Liver (tissue), 8 donors: ENCODE measurements at regions not wholly inside any gene's neighbourhood (a gene's known extent, or its start where the extent isn't known, plus 50 kb on each side); places are given as distances from the start of the nearest gene placed in this dataset.

Experiments
- DNase-seq: peaks from one replicate; pipeline ENCODE4 v3.0.0-alpha.2; 2017; ENCODE audit warnings: low spot score
- H3K27ac ChIP-seq, 2 donors: one replicate each; pipeline ENCODE4 v1.7.0; 2013; ENCODE audit warnings: inconsistent platforms in 2 of 2, low read length in 2 of 2, control low read depth in 1 of 2, low read depth in 1 of 2, mild to moderate bottlenecking in 1 of 2
- H3K27me3 ChIP-seq, 4 donors: one replicate each; pipeline versions ENCODE4 v1.6.1 to v1.7.0; 2013; ENCODE audit warnings: low read length in 3 of 4, inconsistent platforms in 1 of 4, mild to moderate bottlenecking in 1 of 4, moderate library complexity in 1 of 4; ENCODE audit not compliant: control insufficient read depth in 4 of 4, insufficient read depth in 4 of 4
- H3K36me3 ChIP-seq, 4 donors: one replicate each; pipeline versions ENCODE4 v1.6.1 to v1.7.0; 2013; ENCODE audit warnings: low read length in 3 of 4, mild to moderate bottlenecking in 3 of 4, low read depth in 1 of 4, moderate library complexity in 1 of 4; ENCODE audit not compliant: control insufficient read depth in 4 of 4, insufficient read depth in 3 of 4
- H3K4me1 ChIP-seq, 4 donors: one replicate each; pipeline versions ENCODE4 v1.6.1 to v1.7.0; 2013; ENCODE audit warnings: low read length in 3 of 4, mild to moderate bottlenecking in 3 of 4, moderate library complexity in 1 of 4; ENCODE audit not compliant: control insufficient read depth in 4 of 4, insufficient read depth in 4 of 4
- H3K4me3 ChIP-seq, 3 donors: one replicate each; pipeline versions ENCODE4 v1.6.1 to v1.7.0; 2013; ENCODE audit warnings: low read length in 3 of 3, control low read depth in 1 of 3, low read depth in 1 of 3, mild to moderate bottlenecking in 1 of 3
- H3K9ac ChIP-seq, 2 donors: one replicate each; pipeline ENCODE4 v1.7.0; 2013; ENCODE audit warnings: low read length in 2 of 2, mild to moderate bottlenecking in 2 of 2, moderate library complexity in 2 of 2, control low read depth in 1 of 2, low read depth in 1 of 2
- H3K9me3 ChIP-seq, 4 donors: one replicate each; pipeline versions ENCODE4 v1.6.1 to v1.7.0; 2013; ENCODE audit warnings: low read length in 3 of 4; ENCODE audit not compliant: control insufficient read depth in 4 of 4
- EGR1 ChIP-seq, 2 donors: IDR thresholded peaks; 2 replicates each; pipeline ENCODE4 v1.6.1; 2016 to 2018; ENCODE audit warnings: antibody characterized with exemption in 2 of 2, low read depth in 2 of 2
- FOXA1 ChIP-seq: IDR thresholded peaks from 2 replicates; pipeline ENCODE4 v1.6.1; 2016; ENCODE audit warnings: antibody characterized with exemption
- FOXA2 ChIP-seq: IDR thresholded peaks from 2 replicates; pipeline ENCODE4 v1.6.1; 2016; ENCODE audit warnings: antibody characterized with exemption
- GABPA ChIP-seq, 2 donors: IDR thresholded peaks in 1 of 2; conservative IDR thresholded peaks in 1 of 2; 2 replicates each; pipeline ENCODE4 v1.6.1; 2016; ENCODE audit warnings: antibody characterized with exemption in 2 of 2, mild to moderate bottlenecking in 1 of 2, moderate library complexity in 1 of 2
- HNF4A ChIP-seq, 2 donors: conservative IDR thresholded peaks; 2 replicates each; pipeline ENCODE4 v1.6.1; 2016; ENCODE audit warnings: antibody characterized with exemption in 2 of 2, mild to moderate bottlenecking in 2 of 2
- HNF4G ChIP-seq: IDR thresholded peaks from 2 replicates; pipeline ENCODE4 v1.6.1; 2016; ENCODE audit warnings: antibody characterized with exemption
- JUND ChIP-seq, 2 donors: IDR thresholded peaks; 2 replicates each; pipeline ENCODE4 v1.6.1; 2016; ENCODE audit warnings: antibody characterized with exemption in 2 of 2
- NR2F2 ChIP-seq: IDR thresholded peaks from 2 replicates; pipeline ENCODE4 v1.6.1; 2016; ENCODE audit warnings: antibody characterized with exemption
- RAD21 ChIP-seq, 2 donors: IDR thresholded peaks; 2 replicates each; pipeline ENCODE4 v1.6.1; 2016; ENCODE audit warnings: antibody characterized with exemption in 2 of 2, mild to moderate bottlenecking in 2 of 2
- RXRA ChIP-seq, 2 donors: IDR thresholded peaks; 2 replicates each; pipeline ENCODE4 v1.6.1; 2017 to 2018; ENCODE audit warnings: antibody characterized with exemption in 2 of 2, mild to moderate bottlenecking in 1 of 2
- SP1 ChIP-seq: IDR thresholded peaks from 2 replicates; pipeline ENCODE4 v1.6.1; 2018; ENCODE audit warnings: antibody characterized with exemption, mild to moderate bottlenecking
- TAF1 ChIP-seq: conservative IDR thresholded peaks from 2 replicates; pipeline ENCODE4 v1.6.1; 2016; ENCODE audit warnings: antibody characterized with exemption, mild to moderate bottlenecking
- YY1 ChIP-seq: IDR thresholded peaks from 2 replicates; pipeline ENCODE4 v1.6.1; 2016; ENCODE audit warnings: antibody characterized with exemption, mild to moderate bottlenecking
- WGBS: extraction: QIAGEN DNeasy Blood & Tissue Kit; methylation state at CpG from one replicate; pipeline ENCODE4 v1.1.7; 2013; 5-methylcytosine and 5-hydroxymethylcytosine counted together
- TF ChIP-seq, protein P1 (sequence below): IDR thresholded peaks from 2 replicates; pipeline ENCODE4 v1.6.1; 2016; ENCODE audit warnings: antibody characterized with exemption, mild to moderate bottlenecking
- TF ChIP-seq, protein P2 (sequence below): fragments of 150-350 bp; IDR thresholded peaks from 2 replicates; pipeline ENCODE4 v1.5.1; 2017; ENCODE audit warnings: improper control_type of control experiment, low read depth, low read length; ENCODE audit not compliant: missing input control
- TF ChIP-seq, protein P3 (sequence below): IDR thresholded peaks from 2 replicates; pipeline ENCODE4 v1.6.1; 2016; ENCODE audit warnings: antibody characterized with exemption
- TF ChIP-seq, protein P4 (sequence below): IDR thresholded peaks from 2 replicates; pipeline ENCODE4 v1.6.1; 2016; ENCODE audit warnings: antibody characterized with exemption
- donor health status: healthy.
- donor health status: healthy.
- donor health status: healthy.
- donor health status: healthy.
- donor health status: healthy.

DNA sequence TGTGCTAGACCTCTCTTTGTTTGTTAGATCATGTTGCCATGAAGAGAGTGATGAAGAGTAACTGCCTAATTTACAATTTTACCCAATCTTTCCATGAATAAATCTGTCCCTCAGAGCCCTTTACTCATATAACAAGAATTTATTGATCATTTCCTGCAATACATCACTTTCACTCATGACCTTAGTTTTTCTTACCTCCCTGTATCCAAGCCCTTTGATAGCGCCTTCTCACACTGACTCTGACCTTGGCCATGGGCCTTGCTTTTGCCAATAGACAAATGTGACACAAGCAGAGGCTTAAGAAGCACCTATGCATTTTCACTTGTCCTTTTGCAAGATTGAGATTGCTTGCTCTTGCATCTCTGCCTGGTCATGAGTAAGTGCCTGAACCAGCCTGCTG is 288.1 kb downstream of the NNT start:
- Histone ChIP-seq H3K36me3 (no peaks in the 10 kb centered on the region), H3K27me3 (no peaks in the 10 kb centered on the region), H3K9me3 (no peaks in the 10 kb centered on the region), H3K4me3 (no peak overlapping the region), H3K9ac (no peak overlapping the region), H3K27ac (no peak overlapping the region), H3K4me1 (no peaks in the 10 kb centered on the region)
- WGBS = 90% methylated on average over 1 of the region's 1 CpG
- TF ChIP-seq RXRA (IDR thresholded peaks at IDR 0.05) = no peak
- TF ChIP-seq TAF1 = no peak
- TF ChIP-seq GABPA (IDR thresholded peaks at IDR 0.05 in 1 of 2, conservative IDR thresholded peaks at IDR 0.05 in 1 of 2) = no peak
- no peak for TF ChIP-seq SP1
- TF ChIP-seq RAD21 (IDR thresholded peaks at IDR 0.05) = no peak
- no peak for DNase-seq

DNA sequence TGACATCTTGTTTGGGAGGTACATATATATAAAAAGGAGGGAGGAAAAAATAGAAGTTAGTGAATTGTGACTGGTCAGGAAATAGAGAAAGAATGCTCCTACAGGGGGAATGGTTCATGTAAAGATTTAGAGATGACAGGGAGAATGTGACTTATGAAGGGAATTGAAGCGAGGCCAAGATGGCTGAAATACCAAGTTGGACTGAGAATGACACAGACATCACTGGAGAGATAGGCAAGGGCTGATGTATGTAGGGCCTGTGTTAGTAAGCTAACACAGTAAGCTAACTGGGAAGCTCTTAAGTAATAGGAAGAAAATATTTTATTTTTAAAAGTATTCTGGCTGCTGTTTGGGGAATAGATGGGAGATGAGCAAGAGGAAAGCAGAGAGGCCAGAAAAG is 286.3 kb downstream of the NNT start:
- Histone ChIP-seq H3K4me3 (no peak overlapping the region), H3K27me3 (no peaks in the 10 kb centered on the region), H3K9ac (no peak overlapping the region), H3K36me3 (no peaks in the 10 kb centered on the region), H3K4me1 (no peaks in the 10 kb centered on the region), H3K9me3 (no peaks in the 10 kb centered on the region), H3K27ac (no peak overlapping the region)
- no peak for DNase-seq
- TF ChIP-seq FOXA2 (no peak), NR2F2 (no peak), RAD21 (IDR thresholded peaks at IDR 0.05) (no peak), RXRA (IDR thresholded peaks at IDR 0.05) (no peak), YY1 (no peak), GABPA (IDR thresholded peaks at IDR 0.05 in 1 of 2, conservative IDR thresholded peaks at IDR 0.05 in 1 of 2) (no peak), EGR1 (IDR thresholded peaks at IDR 0.05; ENCODE audit: low read depth in 2 of 2) (no peak), JUND (IDR thresholded peaks at IDR 0.05) (no peak), HNF4A (conservative IDR thresholded peaks at IDR 0.05) (no peak), FOXA1 (no peak), HNF4G (no peak)
- TF ChIP-seq, protein P1, sequence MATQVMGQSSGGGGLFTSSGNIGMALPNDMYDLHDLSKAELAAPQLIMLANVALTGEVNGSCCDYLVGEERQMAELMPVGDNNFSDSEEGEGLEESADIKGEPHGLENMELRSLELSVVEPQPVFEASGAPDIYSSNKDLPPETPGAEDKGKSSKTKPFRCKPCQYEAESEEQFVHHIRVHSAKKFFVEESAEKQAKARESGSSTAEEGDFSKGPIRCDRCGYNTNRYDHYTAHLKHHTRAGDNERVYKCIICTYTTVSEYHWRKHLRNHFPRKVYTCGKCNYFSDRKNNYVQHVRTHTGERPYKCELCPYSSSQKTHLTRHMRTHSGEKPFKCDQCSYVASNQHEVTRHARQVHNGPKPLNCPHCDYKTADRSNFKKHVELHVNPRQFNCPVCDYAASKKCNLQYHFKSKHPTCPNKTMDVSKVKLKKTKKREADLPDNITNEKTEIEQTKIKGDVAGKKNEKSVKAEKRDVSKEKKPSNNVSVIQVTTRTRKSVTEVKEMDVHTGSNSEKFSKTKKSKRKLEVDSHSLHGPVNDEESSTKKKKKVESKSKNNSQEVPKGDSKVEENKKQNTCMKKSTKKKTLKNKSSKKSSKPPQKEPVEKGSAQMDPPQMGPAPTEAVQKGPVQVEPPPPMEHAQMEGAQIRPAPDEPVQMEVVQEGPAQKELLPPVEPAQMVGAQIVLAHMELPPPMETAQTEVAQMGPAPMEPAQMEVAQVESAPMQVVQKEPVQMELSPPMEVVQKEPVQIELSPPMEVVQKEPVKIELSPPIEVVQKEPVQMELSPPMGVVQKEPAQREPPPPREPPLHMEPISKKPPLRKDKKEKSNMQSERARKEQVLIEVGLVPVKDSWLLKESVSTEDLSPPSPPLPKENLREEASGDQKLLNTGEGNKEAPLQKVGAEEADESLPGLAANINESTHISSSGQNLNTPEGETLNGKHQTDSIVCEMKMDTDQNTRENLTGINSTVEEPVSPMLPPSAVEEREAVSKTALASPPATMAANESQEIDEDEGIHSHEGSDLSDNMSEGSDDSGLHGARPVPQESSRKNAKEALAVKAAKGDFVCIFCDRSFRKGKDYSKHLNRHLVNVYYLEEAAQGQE = no peak
- TF ChIP-seq, protein P2, sequence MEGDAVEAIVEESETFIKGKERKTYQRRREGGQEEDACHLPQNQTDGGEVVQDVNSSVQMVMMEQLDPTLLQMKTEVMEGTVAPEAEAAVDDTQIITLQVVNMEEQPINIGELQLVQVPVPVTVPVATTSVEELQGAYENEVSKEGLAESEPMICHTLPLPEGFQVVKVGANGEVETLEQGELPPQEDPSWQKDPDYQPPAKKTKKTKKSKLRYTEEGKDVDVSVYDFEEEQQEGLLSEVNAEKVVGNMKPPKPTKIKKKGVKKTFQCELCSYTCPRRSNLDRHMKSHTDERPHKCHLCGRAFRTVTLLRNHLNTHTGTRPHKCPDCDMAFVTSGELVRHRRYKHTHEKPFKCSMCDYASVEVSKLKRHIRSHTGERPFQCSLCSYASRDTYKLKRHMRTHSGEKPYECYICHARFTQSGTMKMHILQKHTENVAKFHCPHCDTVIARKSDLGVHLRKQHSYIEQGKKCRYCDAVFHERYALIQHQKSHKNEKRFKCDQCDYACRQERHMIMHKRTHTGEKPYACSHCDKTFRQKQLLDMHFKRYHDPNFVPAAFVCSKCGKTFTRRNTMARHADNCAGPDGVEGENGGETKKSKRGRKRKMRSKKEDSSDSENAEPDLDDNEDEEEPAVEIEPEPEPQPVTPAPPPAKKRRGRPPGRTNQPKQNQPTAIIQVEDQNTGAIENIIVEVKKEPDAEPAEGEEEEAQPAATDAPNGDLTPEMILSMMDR = no peak
- TF ChIP-seq, protein P3, sequence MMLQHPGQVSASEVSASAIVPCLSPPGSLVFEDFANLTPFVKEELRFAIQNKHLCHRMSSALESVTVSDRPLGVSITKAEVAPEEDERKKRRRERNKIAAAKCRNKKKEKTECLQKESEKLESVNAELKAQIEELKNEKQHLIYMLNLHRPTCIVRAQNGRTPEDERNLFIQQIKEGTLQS = no peak
- TF ChIP-seq, protein P4, sequence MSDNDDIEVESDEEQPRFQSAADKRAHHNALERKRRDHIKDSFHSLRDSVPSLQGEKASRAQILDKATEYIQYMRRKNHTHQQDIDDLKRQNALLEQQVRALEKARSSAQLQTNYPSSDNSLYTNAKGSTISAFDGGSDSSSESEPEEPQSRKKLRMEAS = no peak
- 70% methylated on average over 1 of the region's 1 CpG for WGBS
